HG02623 (cell line): ENCODE measurements at regions not wholly inside any gene's neighbourhood (a gene's known extent, or its start where the extent isn't known, plus 50 kb on each side); places are given as distances from the start of the nearest gene placed in this dataset.
"Not testable (repeated sequence)": the region's sequence is repeated elsewhere in the genome, so short reads cannot be mapped to it uniquely, and the experiment has no call there.

ENCODE experiments used
- ATAC-seq: cut with Tn5 transposase; IDR thresholded peaks from one replicate; pipeline ENCODE4 v1.9.1; 2021; ENCODE audit warnings: moderate library complexity; ENCODE audit not compliant: unreplicated experiment

DNA sequence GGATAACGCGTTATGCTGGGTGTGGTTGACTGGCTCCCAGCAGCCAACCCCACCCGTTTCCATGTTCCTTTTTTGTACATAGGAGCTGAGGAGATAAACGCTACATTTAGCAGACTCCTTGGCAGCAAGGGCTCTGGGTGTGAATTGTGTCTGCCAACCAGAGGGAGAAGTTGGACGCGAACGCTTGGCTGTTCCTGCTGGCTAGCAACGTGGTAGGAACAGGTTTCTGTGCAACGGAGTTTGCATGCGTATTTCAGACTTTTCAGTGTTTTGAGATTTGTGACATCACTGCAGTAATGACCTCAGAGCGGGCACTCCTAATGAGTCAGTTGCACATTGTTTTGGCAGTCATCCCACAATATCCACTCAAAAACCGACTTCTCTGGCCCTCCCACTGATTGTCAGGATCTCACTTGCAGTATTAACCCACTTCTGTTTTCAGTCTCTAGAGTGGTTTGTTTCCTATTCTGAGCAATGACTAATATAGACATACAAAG, 98.7 kb upstream of the RGS1 start:
- ATAC-seq, result peak; percentile 60

GRCh38 chr1:192477630-192478029, 97.9 kb upstream of the RGS1 start:
- peak; percentile 70 for ATAC-seq

GRCh38 chr1:192485692-192486436, 89.7 kb upstream of the RGS1 start:
- no peak for ATAC-seq

GRCh38 chr1:192488058-192488457, 87.5 kb upstream of the RGS1 start:
- no peak for ATAC-seq

- no peak for ATAC-seq
Observed at GRCh38 chr1:192489047-192489446, 86.5 kb upstream of the RGS1 start.

DNA sequence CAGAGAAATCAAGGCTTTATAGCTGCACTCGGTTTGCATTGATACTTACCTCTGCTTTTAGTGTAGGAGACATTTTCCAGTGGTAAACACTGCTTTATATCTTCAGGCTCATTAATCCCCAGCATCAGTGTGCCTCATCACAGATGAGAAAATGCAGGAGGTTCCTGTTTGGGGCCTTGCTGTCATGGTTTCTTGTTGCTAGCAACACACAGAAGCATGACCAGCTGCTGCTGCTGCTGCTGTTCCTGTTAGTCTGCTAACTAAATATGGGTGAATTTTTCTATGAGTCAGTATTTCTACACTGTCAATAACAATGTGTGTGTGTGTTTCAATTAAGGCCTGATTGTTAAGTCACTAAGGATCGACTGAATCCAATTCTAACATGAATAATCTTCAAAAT, 85.8 kb upstream of the RGS1 start:
- no peak for ATAC-seq

DNA sequence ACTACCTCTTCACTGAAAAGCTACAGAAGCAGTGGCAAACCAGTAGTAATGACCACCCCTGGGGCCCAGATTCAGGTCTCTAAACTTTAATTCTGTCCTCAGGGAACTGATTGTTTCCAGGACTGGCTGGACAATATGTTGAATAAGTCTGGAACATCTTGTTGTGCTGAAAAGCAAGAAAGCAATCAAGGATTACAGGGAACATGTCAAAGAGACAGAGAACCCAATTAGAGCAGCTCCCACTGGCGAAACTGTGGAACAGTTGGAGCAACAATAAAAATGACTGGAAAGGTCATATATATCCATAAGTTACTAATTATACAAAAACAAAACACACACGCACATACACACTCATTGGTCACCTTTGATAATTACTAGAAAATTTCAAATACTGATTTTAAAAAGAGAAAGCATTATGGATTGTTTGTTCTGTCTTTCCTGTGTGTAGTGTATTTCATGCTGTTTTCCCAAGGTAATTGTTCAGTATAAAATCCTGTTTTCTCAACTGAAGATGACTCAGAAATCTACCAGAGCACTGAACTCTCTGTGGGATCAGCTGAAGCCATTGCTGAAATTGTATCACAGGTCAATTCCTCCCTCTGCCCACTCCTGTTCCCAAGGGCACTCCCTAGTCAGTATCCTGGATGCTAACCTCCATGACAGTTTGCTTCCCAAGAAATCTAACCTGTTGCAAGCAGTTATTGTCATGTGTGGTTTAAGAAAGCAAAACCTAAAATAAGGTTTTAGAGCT, 83.6 kb upstream of the RGS1 start:
- ATAC-seq, result no peak

GRCh38 chr1:192493584-192493983, 82.0 kb upstream of the RGS1 start:
- no peak for ATAC-seq

GRCh38 chr1:192496369-192497056, 79.1 kb upstream of the RGS1 start:
- no peak for ATAC-seq

- no peak for ATAC-seq
Observed at GRCh38 chr1:192497214-192497794, 78.3 kb upstream of the RGS1 start.

GRCh38 chr1:192498092-192498491, 77.5 kb upstream of the RGS1 start:
- ATAC-seq, result not testable (repeated sequence)

DNA sequence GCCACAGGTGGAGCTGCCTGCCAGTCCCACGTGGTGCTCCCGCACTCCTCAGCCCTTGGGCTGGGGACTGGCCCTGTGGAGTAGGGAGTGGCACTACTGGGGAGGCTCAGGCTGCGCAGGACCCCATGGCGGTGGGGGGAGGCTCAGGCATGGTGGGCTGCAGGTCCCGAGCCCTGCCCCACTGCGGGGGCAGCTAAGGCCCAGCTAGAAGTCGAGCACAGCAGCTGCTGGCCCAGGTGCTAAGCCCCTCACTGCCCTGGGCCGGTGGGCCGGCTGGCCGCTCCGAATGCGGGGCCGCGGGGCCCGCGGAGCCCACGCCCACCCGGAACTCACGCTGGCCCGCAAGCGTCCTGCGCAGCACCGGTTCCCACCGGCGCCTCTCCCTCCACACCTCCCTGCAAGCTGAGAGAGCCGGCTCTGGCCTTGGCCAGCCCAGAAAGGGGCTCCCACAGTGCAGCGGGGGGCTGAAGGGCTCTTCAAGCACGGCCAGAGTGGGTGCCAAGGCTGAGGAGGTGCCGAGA, 76.5 kb upstream of the RGS1 start:
- ATAC-seq, result not testable (repeated sequence)

GRCh38 chr1:192500541-192500940, 75.0 kb upstream of the RGS1 start:
- not testable (repeated sequence) for ATAC-seq

GRCh38 chr1:192506741-192507155, 68.8 kb upstream of the RGS1 start:
- ATAC-seq, result peak; percentile 96

- ATAC-seq, result no peak
Observed at GRCh38 chr1:192512426-192513162, 63.0 kb upstream of the RGS1 start.

DNA sequence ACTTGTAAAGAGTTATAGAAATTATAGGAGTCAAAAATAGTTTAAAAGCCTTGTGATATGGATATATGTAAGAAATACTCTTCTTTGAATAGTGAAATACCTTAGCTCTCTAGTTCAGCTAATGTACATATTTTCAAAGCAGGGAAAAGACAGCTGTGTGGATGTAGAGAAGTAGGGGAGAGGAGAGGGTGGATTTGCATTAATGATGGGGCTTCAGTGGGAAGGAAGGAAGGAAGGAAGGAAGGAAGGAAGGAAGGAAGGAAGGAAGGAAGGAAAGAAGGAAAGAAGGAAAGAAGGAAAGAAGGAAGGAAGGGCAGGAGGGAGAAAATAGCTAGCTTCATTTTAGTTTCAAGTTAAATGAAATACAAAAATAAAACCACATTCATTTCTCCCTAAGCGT, 62.4 kb upstream of the RGS1 start:
- ATAC-seq, result no peak

DNA sequence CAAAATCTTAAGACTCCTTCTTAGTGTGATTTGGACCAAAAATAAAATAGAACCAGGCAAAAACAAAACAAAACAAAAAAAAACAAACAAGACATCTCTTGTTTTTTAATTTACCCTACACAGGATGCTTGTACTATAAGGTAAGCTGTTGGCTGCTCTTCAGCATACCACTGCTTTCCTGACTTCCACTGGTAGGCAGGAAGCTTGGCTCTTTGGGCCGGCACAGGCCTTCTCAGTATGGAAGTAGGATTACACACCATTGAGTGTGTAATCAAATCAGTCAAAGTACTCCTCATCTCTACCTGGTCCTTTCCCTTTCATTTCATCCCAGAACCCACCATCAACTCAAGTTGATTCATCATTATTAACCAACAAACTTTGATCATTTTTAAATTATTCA, 61.9 kb upstream of the RGS1 start:
- ATAC-seq, result no peak

DNA sequence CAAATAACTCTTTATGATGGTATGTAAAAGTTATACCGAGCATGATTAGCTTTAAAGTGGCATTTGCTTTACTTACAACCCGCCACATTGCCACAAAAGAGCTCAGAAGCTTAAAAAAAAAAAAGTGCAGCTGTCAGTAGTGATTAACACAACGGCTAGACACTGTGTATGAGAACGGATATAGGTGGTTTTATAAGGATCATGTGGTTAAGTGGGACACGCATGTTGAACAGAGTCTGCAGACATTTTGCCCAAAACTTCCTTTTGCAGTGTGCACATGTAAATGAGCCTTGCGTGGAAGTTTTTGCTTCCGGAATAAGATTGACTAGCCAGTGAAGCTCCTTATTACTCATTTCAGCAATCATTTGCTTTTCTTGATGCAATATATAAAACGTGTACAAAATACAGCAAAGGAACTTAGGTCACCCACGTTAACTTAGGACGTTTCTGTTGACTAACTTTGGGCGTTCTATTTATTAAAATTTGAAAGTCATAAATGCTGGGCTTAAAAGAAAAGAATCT, 58.7 kb upstream of the RGS1 start:
- peak; percentile 97 for ATAC-seq

DNA sequence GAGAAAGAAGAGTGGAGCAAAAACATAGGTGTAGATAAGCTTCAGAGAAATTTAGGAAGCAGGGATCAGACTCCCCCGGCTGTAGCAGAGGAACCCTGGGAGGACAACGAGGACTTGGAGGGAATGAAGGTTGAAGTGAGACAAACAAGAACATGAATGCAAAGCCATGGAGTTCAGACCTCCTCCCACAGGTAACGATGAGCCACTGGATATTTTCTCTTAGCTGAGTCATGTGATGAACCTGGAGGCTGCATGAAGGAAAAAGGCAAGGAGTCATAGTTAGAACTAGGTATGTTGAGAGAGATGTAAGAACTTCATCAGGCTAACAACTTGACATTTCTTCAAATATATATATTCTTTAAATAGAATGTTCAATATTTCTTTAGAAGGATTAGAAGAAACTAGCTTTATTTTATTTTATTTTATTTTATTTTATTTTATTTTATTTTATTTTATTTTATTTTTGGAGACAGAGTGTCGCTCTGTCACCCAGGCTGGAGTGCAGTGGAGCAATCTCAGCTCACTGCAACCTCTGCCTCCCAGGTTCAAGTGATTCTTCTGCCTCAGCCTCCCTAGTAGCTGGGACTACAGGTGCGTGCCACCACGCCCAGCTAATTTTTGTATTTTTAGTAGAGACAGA, 57.7 kb upstream of the RGS1 start:
- ATAC-seq, result not testable (repeated sequence)

DNA sequence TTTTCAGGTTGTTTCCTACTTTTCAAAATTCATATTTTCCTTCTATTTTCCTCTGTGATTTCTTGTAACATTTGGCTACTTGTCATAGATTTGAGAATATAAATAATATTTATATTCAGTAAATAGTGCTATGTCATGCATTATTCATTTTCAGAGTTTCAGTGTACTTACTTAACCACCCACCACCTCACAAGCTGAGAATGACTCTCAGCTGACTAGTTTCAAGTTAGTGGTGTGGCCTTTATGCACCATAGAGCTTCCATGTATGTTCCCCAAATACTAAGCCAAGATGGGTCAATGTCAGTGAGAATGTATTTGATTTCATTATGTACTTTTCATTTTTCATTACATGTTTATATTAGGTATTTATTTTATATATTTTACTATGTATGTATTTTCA, 56.9 kb upstream of the RGS1 start:
- ATAC-seq, result peak; percentile 44
